ENCODE measurements at regions not wholly inside any gene's neighbourhood (a gene's known extent, or its start where the extent isn't known, plus 50 kb on each side); places are given as distances from the start of the nearest gene placed in this dataset.

DNA sequence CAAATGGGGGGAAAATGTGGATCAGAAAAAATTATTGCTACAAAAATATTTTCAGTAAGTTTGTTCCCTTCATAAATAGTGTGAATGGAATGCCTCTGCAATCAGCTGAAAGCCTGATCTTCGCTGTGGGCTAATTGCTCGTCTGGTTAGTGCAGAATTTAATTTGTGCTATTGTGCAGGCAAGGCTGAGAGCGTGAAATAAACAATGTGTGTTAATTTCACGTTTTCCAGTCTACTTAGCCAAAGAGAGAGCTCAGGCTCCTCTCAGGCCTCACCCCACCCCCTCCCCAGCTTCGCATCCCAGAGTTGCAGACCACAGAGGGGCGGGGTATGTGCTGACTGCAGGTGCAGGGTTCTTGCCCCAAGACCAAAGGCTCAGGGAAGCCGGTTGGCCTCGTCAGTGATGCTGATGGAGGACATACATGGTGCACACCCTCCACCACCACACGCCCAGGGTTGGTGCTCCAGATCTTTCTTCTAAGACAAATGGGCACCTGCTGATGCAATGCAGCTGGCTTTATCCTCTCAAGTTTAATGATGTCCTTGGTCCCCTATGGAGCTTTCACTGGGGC is 302.6 kb upstream of the SLC14A2 start:
- DNase-seq (ENCODE audit: low read depth, low spot score): no peak

DNA sequence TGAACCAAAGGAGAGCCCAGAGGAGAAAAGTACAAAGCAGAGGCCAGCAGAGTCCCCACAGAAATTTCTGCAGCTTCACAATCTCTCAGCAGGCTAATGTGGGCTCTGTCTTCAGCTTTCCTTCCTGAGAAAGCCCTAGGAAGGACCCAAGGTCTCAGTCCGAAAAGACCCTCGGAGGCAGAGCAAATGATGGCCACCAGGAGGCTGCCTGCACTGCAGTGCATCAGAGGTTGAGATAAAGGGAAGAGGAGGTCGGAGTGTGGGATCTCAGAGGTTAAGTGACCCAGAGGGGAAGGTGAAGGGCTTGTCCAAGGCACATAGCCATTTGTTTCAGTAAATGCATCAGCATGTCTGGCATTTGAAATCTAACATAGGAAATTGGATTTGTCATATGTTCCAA is 299.1 kb upstream of the SLC14A2 start:
- no peak for DNase-seq (ENCODE audit: low read depth, low spot score)

DNA sequence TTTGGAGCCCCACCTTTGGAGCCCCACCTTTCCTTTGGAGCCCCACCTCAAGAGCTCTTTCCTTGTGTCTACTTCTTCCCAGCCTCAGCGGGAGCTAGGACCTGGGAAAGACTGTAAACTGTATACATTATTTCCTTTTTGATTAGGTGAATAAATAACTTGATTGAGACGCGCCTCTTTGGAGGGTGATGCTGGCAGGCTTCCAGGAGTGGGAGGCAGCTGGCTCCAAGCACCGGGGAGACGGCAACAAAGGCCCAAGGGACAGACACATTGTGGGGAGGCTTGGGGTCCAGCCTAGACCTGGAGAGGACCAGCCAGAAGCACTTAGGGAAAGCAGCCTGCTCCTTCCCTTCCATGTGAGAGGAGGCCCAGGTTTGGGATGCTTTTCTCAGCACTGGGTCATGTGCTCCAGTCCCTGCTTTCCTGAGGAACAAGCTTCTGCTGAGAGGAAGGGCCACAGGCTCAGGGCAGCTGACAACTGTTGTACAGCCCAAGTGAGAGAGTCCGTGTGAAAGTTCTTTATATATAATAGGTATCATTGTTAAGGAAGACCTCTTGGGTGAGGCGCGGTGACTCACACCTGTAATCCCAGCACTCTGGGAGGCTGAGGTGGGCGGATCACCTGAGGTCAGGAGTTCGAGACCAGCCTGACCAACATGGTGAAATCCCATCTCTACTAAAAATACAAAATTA is 297.2 kb upstream of the SLC14A2 start:
- no peak for DNase-seq (ENCODE audit: low read depth, low spot score)

DNA sequence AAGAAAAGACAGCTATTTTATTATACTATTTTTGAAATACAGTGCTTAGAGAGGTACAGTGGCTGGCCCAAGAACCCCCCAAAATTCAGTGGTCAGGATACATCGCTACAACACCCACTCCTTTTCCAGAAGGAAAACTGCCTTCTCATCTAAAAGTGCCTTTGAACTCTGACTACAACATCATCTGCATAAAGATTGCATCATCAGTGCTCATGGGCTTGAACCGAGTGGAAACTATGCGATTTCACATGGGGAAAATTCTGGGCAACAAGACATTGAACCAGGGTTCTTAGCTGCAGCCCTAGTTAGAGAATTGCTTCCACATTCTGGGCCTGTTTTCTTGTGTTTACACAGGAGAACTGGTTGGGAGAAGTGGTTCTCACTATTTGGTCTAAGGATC is 294.6 kb upstream of the SLC14A2 start:
- no peak for DNase-seq (ENCODE audit: low read depth, low spot score)

DNA sequence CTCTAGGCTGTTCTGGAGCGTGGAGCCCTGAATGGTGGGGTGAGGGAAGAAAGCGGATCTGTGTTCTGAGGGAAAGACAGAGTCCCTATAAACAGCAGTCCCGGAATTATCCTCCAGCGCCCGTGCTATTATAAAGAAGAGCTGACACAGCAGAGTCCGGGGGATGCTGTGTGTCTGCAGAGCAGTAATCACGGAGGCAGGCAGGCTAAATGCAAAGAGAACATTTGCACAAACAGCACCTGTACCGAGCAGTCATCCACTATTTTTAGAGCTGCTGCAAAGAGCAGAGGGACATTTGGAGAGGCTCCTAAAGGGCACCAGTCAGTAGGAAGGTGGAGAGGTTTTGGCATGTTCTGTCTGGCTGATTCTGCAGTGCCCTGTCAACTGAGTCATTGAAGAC is 293.8 kb upstream of the SLC14A2 start:
- DNase-seq (ENCODE audit: low read depth, low spot score): no peak

DNA sequence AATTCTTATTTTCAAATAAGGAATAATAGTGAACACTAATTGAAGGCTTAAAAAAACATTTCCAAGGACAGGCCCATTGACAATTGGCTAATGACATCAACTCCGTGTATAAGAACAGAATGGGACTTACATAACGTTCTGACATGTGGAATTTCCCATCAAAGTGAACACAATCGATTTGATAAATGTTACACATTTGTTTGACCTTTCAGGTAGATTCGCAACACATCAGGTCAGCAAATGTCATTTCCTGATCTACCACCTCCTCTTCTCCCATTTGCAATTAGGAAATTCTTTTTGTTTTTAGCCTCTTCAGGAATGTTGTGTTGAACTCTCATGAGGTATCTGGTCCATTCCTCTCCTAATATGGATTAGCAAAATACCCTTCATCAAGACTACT is 292.9 kb upstream of the SLC14A2 start:
- no peak for DNase-seq (ENCODE audit: low read depth, low spot score)

DNA sequence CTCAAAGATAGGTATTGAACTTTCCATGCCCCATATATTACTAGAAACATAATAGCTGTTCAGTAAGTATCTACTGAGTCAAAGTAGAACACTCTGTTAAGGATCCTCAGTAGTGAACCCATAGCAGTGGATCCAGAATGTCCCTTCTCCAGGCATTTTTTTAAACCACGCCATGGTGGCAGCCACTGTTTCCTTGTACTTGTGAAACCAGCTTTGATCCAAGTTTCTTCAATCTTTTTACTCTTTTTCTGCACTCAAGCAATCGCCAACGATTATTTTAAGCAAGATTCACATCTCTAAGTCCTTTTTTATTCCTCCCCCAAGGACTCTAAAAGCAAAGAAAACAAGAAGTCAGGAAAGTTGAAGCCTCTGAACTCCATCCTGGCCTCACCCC is 291.2 kb upstream of the SLC14A2 start:
- DNase-seq (ENCODE audit: low read depth, low spot score): no peak

DNA sequence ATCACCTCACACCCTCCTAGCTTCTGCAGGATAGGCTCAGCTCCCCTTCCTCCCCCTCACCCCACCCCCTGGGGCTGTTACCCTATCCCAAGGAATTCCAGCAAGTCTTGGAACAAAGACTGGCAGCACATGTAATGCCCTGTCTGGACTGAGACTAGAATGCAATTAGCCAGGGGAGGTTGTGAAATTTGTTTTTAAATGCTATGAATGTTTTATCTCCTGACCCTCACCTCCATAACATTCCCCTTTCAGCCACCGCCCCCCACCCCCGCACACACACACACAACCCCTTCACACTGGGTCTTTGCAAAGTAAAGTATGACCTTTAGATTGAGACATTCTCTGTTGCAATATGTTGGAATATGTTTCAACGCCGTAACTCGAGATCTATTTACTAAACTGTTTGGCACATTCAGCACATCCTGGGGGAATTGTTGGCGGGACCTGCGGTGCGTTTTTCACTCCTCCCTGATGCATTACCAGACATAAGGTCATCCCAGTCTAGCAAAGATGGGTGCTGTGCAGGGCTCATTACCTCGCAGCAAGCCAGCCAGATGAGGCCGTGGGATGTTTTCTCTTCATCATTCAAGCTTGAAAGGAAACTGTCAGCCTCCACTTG is 290.7 kb upstream of the SLC14A2 start:
- peak; percentile 9 for DNase-seq (ENCODE audit: low read depth, low spot score)

DNA sequence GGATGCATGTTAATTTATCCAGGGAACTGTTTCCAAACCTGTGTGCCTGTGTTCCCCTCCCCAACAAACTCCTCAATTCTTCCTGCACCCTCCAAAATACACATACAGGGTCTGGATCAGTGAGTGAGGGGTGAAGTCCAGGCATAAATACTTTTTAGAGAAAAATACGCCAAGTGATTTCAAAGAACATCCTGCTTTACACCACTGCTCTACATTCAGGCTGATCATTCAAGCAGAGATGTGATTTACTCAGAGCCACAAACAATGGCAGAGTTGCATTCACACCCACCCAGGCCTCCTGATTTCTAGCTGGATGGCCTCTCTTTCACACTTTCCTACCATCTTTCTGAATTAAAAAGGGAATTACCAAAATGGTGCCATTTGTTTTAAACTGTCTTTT is 289.5 kb upstream of the SLC14A2 start:
- DNase-seq (ENCODE audit: low read depth, low spot score): no peak

DNA sequence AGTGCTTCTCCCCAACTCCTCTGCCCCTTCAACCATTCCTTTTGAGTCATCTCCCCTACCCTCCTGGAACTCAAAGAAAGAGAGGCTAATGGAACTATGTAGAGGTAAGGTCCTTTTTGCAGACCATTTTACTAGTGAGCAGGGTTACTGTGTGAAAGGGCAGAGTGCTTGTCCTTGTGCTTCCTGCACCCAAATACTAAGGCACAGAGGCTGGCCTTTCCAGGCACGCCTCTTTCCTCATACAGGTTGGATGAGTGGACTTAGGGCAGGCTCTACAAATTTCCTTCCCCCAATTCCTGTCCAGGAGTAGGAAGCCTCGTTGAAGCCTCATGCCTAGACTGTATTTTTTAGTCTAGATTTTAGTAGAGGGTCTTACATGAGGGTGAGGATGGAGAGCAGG is 288.8 kb upstream of the SLC14A2 start:
- no peak for DNase-seq (ENCODE audit: low read depth, low spot score)

DNA sequence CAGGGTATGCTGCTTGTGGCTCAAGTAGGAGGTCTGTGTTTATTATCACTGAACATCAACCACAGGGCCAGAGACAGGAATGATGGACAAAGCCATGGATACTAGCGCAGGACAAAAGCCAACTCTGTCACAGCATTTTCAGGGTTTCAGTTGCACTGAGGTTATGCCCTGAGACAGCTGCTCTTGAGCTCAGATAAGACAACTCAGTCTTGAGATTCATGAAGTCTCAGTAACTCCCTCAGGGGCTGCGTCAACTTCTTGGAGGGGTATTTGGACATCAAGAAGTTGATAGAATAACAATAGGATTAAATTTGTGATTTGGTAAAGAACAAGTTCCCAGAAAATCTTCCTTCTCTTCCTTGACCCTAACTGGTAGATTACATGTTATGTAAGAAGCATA is 287.0 kb upstream of the SLC14A2 start:
- no peak for DNase-seq (ENCODE audit: low read depth, low spot score)

DNA sequence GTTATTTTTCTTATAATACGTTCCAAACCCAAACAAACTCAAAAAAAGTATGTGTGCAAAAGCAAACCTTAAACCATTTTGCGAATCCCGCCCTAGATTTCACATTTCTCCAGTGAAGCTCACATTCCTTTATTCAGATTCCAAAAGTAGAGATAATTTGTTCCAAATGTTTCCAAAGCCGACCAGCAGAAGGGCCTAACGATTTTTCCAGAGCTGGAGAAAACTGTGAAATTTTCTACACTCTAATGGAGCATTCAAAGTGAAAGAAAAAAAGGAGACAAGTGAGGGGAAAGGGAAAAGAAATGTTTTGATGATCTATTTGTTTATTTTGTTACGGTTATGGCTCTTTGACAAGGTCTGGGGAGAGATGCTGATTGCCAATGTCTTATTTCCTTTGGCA is 286.5 kb upstream of the SLC14A2 start:
- DNase-seq (ENCODE audit: low read depth, low spot score): no peak

DNA sequence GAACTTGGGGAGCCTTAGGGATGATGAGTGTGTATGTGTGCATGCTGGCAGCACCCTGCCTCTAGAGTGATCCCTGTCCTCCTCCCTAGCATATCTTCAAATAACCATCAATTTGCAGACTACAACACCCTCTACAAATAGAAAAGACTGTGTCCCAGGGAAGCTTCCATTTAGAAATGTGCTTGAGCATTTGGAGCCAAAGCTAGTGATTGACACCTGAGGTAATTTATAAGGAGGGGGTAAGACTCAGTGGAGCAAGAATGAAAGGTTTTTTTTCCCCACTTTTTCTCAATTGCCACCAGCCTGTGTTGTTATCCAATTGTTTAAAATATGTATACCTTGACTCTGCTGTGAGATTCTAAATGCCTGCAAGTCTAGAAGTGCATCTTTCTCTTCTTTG is 286.0 kb upstream of the SLC14A2 start:
- DNase-seq (ENCODE audit: low read depth, low spot score): no peak

DNA sequence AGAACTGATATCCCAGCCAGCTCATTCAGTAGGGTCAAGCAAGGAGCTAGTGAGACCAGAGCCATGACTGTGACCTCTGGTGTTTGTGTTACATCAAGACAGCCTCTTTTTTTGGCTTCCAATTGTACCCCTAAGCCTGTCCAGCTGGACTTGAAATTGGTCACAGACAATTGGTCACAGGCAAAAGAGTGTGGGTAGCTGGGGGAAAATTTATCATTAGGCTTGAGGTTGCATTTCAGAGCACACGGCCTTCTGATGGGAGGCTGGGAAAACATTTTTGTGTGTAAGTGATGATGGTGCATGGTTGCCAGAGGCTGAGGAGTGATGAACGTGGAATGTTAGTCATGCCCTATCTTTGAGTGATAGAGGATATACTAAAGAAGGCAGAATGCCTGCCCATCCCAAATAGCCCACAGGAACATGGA is 285.1 kb upstream of the SLC14A2 start:
- DNase-seq (ENCODE audit: low read depth, low spot score): no peak

DNA sequence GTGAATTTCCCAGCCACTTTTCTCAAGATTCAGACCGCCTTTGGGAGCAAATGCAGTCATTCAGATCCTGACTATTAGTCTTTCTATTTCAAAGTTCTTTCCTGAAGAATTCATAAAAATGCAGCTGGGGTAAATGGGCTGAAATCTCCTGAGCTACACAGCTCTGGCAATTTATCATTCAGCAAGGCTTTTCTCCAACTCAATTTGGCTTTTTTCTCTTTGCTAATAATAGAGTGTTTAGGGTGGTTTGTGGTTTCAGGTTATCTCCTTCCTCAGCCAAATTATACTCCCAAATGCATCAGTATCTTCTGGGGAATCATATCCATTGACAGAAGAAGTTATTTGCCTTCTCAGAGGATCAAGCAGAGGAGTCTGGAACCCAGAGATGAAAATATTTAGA is 282.4 kb upstream of the SLC14A2 start:
- DNase-seq (ENCODE audit: low read depth, low spot score): no peak

DNA sequence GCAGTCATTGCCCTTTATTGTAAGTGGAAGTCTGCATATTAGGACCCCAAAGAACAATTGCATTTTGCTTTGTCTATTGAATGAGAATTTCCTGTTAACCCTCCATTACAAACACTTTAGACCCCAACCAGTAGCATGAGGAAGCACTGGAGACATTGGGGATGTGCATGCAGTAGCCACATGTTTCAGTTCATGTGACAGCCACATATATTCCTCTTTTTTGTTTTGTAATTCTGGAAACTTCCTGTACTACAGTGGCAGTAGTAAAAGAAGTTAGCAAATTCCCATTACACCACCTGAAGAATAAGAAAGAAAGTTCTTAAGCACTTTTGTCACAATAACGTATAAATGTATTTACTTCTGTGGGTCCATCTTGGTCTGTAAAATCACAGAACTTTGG is 281.1 kb upstream of the SLC14A2 start:
- no peak for DNase-seq (ENCODE audit: low read depth, low spot score)

DNA sequence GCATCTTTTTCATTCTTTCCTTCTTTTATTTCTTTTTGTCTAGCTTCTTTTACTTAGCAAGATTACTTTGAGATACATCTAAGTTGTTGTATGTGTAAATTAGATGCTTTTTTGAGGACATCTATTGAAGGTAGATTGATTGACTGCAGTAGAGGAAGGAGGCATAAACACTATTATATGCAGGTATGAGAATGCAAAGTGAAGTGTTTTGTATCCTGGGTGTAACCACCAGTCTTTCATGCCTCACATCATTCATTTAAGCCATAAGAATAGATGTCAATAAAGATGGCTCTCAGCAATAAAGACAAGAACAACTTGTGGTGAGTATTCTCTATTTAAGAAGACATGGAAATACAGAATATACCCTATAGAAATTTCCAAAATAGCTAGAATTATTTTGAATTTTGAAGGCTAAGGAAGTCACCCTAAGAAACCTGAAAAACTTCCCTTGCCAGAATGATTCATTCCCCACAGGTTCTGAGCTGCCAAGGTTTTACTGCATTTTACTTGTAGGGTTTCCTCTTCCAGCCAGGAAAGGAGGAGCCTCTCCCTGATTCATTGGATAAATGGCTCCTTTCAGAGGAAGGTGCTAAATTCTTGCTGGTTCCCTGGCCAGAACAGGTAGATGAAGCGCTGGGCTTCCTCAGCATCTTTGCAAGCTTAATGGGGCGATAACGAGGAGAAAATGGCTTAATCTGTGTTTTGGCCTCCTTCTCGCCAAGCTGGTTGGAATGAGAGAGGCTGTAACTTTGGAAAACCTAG is 279.8 kb upstream of the SLC14A2 start:
- DNase-seq (ENCODE audit: low read depth, low spot score): no peak

DNA sequence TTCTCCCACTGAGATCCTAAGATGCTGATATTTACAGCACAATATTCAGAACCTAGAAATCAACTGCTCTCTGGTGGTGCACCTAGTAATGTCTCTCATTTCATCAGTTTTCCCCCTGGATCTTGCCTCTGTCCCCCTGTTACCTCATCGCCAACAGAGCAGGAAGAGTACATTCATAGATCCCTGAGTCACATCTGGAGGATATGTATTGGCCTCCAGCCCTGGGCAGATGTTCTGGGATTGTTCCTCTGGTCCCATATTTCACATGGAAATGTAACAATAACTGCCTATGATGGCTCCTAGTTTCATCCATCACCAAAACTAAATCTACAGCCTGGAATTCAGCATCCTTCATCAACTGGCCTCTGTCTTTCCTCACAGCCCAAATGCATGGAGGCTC is 278.8 kb upstream of the SLC14A2 start:
- DNase-seq (ENCODE audit: low read depth, low spot score): no peak

DNA sequence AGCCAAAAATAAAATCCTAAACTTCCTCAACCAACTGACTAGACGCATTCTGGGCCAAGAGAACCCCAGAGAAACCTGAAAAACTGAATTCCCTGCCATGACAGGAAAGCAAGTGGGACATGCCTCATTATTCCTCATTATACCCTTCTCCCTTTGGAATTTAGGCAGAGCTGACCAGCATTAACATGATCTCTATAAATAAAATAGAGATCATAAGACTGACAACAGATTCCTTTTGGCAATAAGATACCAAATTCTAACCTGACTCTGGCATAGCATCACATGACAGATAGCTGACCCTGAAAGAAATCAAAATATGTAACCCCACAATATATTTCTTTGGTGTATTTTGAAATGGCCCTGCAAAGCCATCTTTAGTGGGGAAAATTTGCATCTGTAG is 277.8 kb upstream of the SLC14A2 start:
- DNase-seq (ENCODE audit: low read depth, low spot score): no peak

DNA sequence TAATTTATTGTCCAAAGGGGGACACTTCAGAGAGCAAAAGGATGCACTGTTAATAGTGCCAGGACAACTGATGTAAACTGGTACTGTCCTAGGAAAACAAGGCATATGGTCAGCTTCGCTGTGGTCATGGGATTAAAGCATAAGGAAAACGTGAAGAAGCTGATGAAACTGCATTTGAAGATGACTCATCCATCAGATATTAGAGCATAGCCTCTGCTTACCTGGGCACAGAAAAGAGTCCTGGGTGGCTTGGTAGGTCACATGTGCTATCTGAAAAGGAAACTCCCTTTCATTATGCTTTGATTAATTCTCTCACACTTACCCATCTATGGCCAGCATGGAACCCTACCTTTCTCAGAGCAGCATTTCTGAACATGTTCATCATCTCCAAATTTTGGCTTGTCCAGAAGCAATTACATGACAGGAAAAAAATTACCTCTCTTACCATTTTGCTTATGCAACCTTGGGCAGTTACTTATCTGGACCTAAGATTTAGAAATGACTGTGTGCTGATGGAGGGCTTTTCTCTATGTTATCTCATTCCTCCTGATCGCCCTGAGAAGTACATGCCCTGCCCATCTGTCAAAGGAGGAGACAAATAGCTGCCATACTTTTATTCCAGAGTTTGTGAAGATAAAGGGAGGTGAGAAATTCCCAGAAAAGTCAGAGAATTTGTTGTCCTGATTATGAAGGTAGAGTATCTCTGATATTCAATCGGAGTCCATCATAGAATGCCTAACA is 275.3 kb upstream of the SLC14A2 start:
- DNase-seq (ENCODE audit: low read depth, low spot score): no peak

DNA sequence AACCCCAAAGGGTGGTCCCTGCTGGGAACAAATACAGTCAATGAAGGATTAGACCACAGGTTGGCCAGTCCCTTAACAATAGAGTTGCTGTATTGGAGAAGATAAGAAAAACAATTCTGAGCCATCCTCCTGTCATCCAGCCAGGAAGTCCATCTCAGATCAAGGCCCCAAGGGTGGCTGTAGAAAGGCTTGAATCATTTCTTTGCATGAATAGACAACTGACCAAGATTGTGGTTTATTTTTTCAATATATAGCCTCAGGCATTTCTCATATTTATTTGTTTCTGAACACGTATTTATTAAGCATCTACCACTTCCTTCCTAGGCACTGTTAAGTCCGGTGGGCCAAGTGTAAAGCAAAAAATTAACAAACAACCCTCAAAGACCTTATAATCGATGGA is 274.4 kb upstream of the SLC14A2 start:
- DNase-seq (ENCODE audit: low read depth, low spot score): no peak

DNA sequence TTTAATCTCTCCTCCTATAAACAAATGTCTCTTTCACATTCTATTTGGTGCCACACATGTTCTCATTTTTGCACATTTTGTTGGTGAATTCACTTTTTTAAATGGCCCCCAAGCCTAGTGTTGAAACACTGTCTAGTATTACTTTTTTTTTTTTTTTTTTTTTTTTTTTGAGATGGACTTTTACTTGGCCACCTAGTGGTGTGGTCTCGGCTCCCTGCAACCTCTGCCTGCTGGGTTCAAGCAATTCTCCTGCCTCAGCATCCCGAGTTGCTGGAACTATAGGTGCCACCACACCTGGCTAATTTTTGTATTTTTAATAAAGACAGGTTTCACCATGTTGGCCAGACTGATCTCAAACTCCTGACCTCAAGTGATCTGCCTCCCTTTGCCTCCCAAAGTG is 273.8 kb upstream of the SLC14A2 start:
- no peak for DNase-seq (ENCODE audit: low read depth, low spot score)
